MG63 (cell line): ENCODE measurements at regions not wholly inside any gene's neighbourhood (a gene's known extent, or its start where the extent isn't known, plus 50 kb on each side); places are given as distances from the start of the nearest gene placed in this dataset.
"Not testable (repeated sequence)": the region's sequence is repeated elsewhere in the genome, so short reads cannot be mapped to it uniquely, and the experiment has no call there.

Experiments
- DNase-seq: peaks from one replicate; pipeline ENCODE4 v3.0.0-alpha.2; 2020
- H3K27me3 ChIP-seq: fragments of 250-450 bp; sonication (Bioruptor Pico); 2 replicates; pipeline ENCODE4 v1.5.1; 2020; ENCODE audit warnings: mild to moderate bottlenecking, moderate library complexity
- H3K36me3 ChIP-seq: fragments of 250-450 bp; sonication (Bioruptor Pico); 2 replicates; pipeline ENCODE4 v1.5.1; 2020; ENCODE audit warnings: mild to moderate bottlenecking, moderate library complexity
- H3K4me3 ChIP-seq: fragments of 250-450 bp; sonication (Bioruptor Pico); 2 replicates; pipeline ENCODE4 v1.5.1; 2020; ENCODE audit warnings: mild to moderate bottlenecking, moderate library complexity
- H3K9me3 ChIP-seq: fragments of 250-450 bp; sonication (Bioruptor Pico); 2 replicates; pipeline ENCODE4 v1.5.1; 2020; ENCODE audit warnings: mild to moderate bottlenecking, moderate library complexity

GRCh38 chr11:92557879-92558278 lies 333.3 kb downstream of the FAT3 start:
- Histone ChIP-seq H3K27me3 (no peaks in the 10 kb centered on the region), H3K36me3 (no peaks in the 10 kb centered on the region), H3K4me3 (no peak overlapping the region), H3K9me3 (no peaks in the 10 kb centered on the region)
- DNase-seq: no peak

DNA sequence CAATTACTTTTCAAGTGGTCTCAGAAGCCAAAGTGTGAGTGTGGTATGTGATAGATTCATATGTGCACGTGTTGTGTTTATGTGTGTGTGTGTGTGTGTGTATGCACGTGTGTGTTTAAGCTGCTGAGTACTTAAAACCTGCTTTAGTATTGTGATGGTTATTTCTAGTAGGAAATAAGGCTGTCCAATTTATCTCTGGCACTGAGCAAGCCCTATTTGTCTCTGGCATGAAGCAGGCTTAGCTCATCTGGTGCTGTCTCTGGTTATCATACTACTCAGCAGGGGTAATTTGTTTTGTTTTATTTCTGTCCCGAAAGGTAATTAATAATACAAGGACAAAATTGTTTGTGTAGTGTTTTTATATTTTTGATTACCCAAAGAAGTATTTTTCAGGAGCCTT lies 333.7 kb downstream of the FAT3 start:
- no peaks in the 10 kb centered on the region for H3K27me3 ChIP-seq
- no peak for DNase-seq
- H3K9me3 ChIP-seq: no peaks in the 10 kb centered on the region
- no peak overlapping the region for H3K4me3 ChIP-seq
- H3K36me3 ChIP-seq: no peaks in the 10 kb centered on the region

GRCh38 chr11:92569726-92570125 lies 345.1 kb downstream of the FAT3 start:
- no peak for DNase-seq
- no peak overlapping the region for H3K4me3 ChIP-seq

DNA sequence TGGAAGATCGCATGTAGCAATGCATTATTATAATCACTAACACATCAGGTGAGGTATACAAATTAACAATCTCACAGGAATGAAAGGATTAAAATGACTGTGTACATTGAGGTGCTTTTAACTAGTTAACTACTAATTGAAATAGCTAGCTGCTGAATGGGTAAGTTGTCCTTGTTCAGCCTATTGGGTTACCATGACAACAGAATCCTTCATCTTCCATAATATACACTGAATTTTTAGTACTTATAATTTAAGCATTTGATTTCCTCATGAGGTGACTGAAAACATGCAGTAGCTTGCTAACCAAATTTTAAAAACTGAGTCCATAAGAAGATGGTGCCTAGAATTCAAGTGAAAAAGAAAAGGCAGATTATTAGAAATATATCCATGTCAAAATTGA lies 347.9 kb downstream of the FAT3 start:
- Histone ChIP-seq H3K9me3 (no peaks in the 10 kb centered on the region), H3K36me3 (no peaks in the 10 kb centered on the region), H3K4me3 (no peak overlapping the region), H3K27me3 (no peaks in the 10 kb centered on the region)
- DNase-seq: no peak

More at GRCh38 chr11:92569726-92570125, 345.1 kb downstream of the FAT3 start:
- no peaks in the 10 kb centered on the region for H3K9me3 ChIP-seq
- no peaks in the 10 kb centered on the region for H3K27me3 ChIP-seq
- H3K36me3 ChIP-seq: no peaks in the 10 kb centered on the region

GRCh38 chr11:92576315-92576714 lies 351.7 kb downstream of the FAT3 start:
- Histone ChIP-seq H3K4me3 (no peak overlapping the region), H3K36me3 (no peaks in the 10 kb centered on the region), H3K27me3 (no peaks in the 10 kb centered on the region), H3K9me3 (no peaks in the 10 kb centered on the region)
- DNase-seq: no peak

GRCh38 chr11:92580908-92581307 lies 356.3 kb downstream of the FAT3 start:
- no peaks in the 10 kb centered on the region for H3K36me3 ChIP-seq
- H3K4me3 ChIP-seq: no peak overlapping the region
- no peaks in the 10 kb centered on the region for H3K27me3 ChIP-seq
- DNase-seq: no peak
- no peaks in the 10 kb centered on the region for H3K9me3 ChIP-seq

- Histone ChIP-seq H3K36me3 (no peaks in the 10 kb centered on the region), H3K4me3 (no peak overlapping the region), H3K9me3 (no peaks in the 10 kb centered on the region), H3K27me3 (no peaks in the 10 kb centered on the region)
- DNase-seq: no peak
Observed at GRCh38 chr11:92588393-92588792, 363.8 kb downstream of the FAT3 start.

- Histone ChIP-seq H3K4me3 (no peak overlapping the region), H3K9me3 (no peaks in the 10 kb centered on the region), H3K27me3 (no peaks in the 10 kb centered on the region), H3K36me3 (no peaks in the 10 kb centered on the region)
- DNase-seq: no peak
Observed at GRCh38 chr11:92589512-92589911, 364.9 kb downstream of the FAT3 start.

DNA sequence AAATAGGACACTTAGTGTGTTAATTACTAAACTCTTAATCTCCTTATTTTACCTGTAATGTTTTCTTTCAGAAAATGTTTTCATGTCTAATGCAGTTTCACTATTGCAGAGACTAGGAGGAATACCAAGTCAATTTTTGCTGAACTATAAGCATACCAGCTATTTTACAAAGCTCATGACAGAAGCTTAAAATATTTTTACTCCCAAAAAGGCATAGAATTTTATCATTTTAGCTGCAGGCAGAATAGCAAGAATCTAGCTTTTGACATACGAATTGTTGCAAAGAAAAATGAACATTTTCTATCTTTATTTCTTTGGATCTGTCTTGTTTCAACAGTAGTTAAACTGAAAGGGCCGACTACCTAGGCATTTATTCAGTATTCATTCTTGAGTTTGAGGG lies 366.9 kb downstream of the FAT3 start:
- DNase-seq: no peak
- no peak overlapping the region for H3K4me3 ChIP-seq
- H3K9me3 ChIP-seq: no peaks in the 10 kb centered on the region
- H3K27me3 ChIP-seq: no peaks in the 10 kb centered on the region
- H3K36me3 ChIP-seq: no peaks in the 10 kb centered on the region

- DNase-seq: no peak
- H3K4me3 ChIP-seq: no peak overlapping the region
Observed at GRCh38 chr11:92594251-92594650, 369.6 kb downstream of the FAT3 start.

GRCh38 chr11:92595052-92595451 lies 370.4 kb downstream of the FAT3 start:
- H3K36me3 ChIP-seq: no peaks in the 10 kb centered on the region
- DNase-seq: no peak
- no peaks in the 10 kb centered on the region for H3K27me3 ChIP-seq
- H3K4me3 ChIP-seq: no peak overlapping the region
- H3K9me3 ChIP-seq: no peaks in the 10 kb centered on the region

More at GRCh38 chr11:92594251-92594650, 369.6 kb downstream of the FAT3 start:
- Histone ChIP-seq H3K9me3 (no peaks in the 10 kb centered on the region), H3K27me3 (no peaks in the 10 kb centered on the region), H3K36me3 (no peaks in the 10 kb centered on the region)

DNA sequence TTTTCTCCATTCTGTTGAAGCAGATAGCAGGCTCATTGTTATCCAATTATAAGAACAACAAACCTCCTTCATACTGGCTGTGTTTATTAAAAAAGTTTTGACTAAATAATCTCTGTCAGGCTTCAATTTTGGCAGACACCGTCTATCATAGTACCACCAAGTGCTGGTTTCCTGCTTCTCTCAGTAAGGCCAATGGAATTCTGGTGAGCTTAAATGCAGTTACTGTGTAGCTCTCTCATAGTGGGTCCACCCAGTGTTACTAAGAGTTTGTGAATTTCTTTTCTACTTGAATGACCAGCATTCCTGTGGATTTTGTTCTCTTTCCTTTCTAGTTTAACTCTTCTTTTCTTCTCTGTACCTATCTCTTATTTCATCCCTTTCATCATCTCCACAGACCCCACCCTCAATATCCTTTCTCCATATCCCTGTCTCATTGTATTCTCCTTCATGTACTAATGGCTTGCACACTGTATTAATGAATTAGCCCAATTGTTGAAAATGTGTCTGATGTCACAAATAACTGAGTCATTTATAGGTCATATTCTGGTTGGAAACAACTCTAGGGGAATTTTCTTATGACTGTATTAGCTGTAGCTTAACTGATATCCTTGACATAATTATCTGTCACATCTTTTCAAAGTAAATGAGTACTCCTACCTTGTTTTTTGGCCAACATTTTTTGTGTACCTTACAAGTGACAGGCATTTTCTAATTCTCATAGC lies 372.1 kb downstream of the FAT3 start:
- DNase-seq: no peak
- no peak overlapping the region for H3K4me3 ChIP-seq
- H3K36me3 ChIP-seq: no peaks in the 10 kb centered on the region
- no peaks in the 10 kb centered on the region for H3K27me3 ChIP-seq
- H3K9me3 ChIP-seq: no peaks in the 10 kb centered on the region

- H3K9me3 ChIP-seq: no peaks in the 10 kb centered on the region
- H3K36me3 ChIP-seq: no peaks in the 10 kb centered on the region
- H3K27me3 ChIP-seq: no peaks in the 10 kb centered on the region
- no peak overlapping the region for H3K4me3 ChIP-seq
- no peak for DNase-seq
Observed at GRCh38 chr11:92601048-92601447, 368.4 kb upstream of the MTNR1B start.

GRCh38 chr11:92605667-92606066 lies 363.8 kb upstream of the MTNR1B start:
- no peak for DNase-seq
- Histone ChIP-seq H3K9me3 (no peaks in the 10 kb centered on the region), H3K27me3 (no peaks in the 10 kb centered on the region), H3K36me3 (no peaks in the 10 kb centered on the region), H3K4me3 (no peak overlapping the region)

DNA sequence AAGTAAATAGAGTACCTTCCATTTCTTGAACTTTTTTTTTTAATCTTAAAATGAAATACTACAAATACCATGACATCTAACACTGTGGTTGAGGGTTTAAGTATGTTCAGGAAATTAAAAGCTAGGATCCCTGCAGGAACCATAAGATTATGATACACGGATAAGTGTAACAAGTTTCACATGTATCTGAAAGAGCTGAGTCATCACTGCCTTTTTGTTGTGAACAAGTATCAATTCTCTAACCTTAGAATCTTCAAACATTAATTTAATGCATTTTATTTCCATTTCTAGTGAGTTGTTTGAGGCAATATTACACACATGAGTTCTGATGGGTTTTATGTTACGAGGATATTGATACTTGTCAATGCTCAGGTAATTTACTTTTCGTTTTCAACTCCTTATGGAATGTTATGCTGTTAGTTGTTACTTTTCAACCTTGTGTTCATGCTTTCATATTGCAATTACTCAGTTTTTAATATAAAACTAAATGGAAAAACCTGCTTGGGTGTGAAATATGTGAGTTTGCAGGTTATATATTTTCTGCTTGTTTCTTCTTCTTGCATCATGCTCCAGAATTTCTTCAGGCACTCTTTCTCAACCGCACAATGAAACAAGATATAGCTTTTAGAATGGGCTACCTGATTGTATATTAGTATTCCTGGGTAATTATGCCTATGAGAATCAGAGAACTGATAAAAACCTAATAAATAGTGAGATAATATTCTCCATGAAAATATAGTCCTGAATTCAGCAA lies 361.3 kb upstream of the MTNR1B start:
- Histone ChIP-seq H3K36me3 (no peaks in the 10 kb centered on the region), H3K27me3 (no peaks in the 10 kb centered on the region), H3K9me3 (no peaks in the 10 kb centered on the region), H3K4me3 (no peak overlapping the region)
- no peak for DNase-seq

DNA sequence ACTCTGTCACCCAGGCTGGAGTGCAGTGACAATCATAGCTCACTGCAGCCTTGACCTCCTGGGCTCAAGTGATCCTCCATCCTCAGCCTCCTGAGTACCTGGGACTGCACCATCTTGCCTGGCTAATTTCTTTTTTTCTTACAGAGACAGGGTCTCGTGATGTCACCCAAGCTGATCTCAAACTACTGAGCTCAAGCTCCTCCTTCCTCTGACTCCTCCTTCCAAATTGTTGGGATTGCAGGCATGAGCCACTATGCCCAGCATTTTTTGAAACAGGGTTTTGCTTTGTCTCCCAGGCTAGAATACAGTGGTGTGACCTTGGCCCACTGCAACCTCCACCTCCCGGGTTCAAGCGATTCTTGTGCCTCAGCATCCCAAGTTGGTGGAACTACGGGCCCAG lies 358.3 kb upstream of the MTNR1B start:
- H3K9me3 ChIP-seq: no peaks in the 10 kb centered on the region
- H3K4me3 ChIP-seq: no peak overlapping the region
- no peak for DNase-seq
- H3K36me3 ChIP-seq: no peaks in the 10 kb centered on the region
- H3K27me3 ChIP-seq: no peaks in the 10 kb centered on the region

- not testable (repeated sequence) for DNase-seq, H3K27me3 ChIP-seq, H3K9me3 ChIP-seq, H3K36me3 ChIP-seq, H3K4me3 ChIP-seq
Observed at GRCh38 chr11:92618020-92618419, 351.4 kb upstream of the MTNR1B start.

DNA sequence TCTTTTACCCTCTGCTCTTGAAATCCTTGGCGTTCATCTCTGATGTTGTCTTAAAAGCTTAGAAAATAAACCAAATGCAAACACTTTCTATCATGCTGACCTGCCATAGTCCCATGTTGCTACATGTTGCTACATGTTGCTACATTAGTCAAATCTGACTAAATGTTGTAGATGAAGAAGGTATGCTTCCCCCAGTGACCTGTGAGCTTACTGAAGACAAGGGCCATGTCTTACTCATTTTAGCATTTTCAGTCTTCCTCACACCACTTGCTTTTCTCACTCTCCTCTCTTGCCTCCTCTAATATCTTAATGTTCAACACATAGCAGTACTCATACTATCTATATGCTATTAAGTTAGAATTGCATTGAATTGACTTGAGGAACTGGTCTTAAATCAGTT lies 346.4 kb upstream of the MTNR1B start:
- H3K36me3 ChIP-seq: no peaks in the 10 kb centered on the region
- H3K27me3 ChIP-seq: no peaks in the 10 kb centered on the region
- H3K4me3 ChIP-seq: no peak overlapping the region
- DNase-seq: no peak
- no peaks in the 10 kb centered on the region for H3K9me3 ChIP-seq
